ENCODE measurements at regions not wholly inside any gene's neighbourhood (a gene's known extent, or its start where the extent isn't known, plus 50 kb on each side); places are given as distances from the start of the nearest gene placed in this dataset.

GRCh38 chr12:63068857-63069442 is 82.1 kb downstream of the AVPR1A start:
- peak; percentile 63 for DNase-seq (ENCODE audit: low read depth)
- no peaks in the 10 kb centered on the region for H3K27me3 ChIP-seq (ENCODE audit: control insufficient read depth, insufficient read depth, low read length)
- peak; percentile 36 for TF ChIP-seq CTCF (IDR thresholded peaks at IDR 0.05; ENCODE audit: insufficient read depth, low read length, severe bottlenecking)
- no peak overlapping the region for H3K4me3 ChIP-seq (ENCODE audit: low read depth, low read length)
- H3K36me3 ChIP-seq (ENCODE audit: control insufficient read depth, insufficient read depth, low read length) = no peaks in the 10 kb centered on the region
- FAIRE-seq = no peak

GRCh38 chr12:63066782-63067181 is 84.2 kb downstream of the AVPR1A start:
- no peak for TF ChIP-seq CTCF (IDR thresholded peaks at IDR 0.05; ENCODE audit: insufficient read depth, low read length, severe bottlenecking)
- no peaks in the 10 kb centered on the region for H3K27me3 ChIP-seq (ENCODE audit: control insufficient read depth, insufficient read depth, low read length)
- FAIRE-seq (no peak), DNase-seq (ENCODE audit: low read depth) (no peak)
- H3K4me3 ChIP-seq (ENCODE audit: low read depth, low read length) = no peak overlapping the region
- H3K36me3 ChIP-seq (ENCODE audit: control insufficient read depth, insufficient read depth, low read length) = no peaks in the 10 kb centered on the region

- Histone ChIP-seq H3K4me3 (ENCODE audit: low read depth, low read length) (no peak overlapping the region), H3K27me3 (ENCODE audit: control insufficient read depth, insufficient read depth, low read length) (no peaks in the 10 kb centered on the region), H3K36me3 (ENCODE audit: control insufficient read depth, insufficient read depth, low read length) (no peaks in the 10 kb centered on the region)
- FAIRE-seq (no peak), DNase-seq (ENCODE audit: low read depth) (no peak)
- TF ChIP-seq CTCF (IDR thresholded peaks at IDR 0.05; ENCODE audit: insufficient read depth, low read length, severe bottlenecking) = no peak
Observed at GRCh38 chr12:63066136-63066535, 84.9 kb downstream of the AVPR1A start.

- no peaks in the 10 kb centered on the region for H3K27me3 ChIP-seq (ENCODE audit: control insufficient read depth, insufficient read depth, low read length)
- DNase-seq (ENCODE audit: low read depth) (peak; percentile 51), FAIRE-seq (no peak)
- no peak for TF ChIP-seq CTCF (IDR thresholded peaks at IDR 0.05; ENCODE audit: insufficient read depth, low read length, severe bottlenecking)
- no peaks in the 10 kb centered on the region for H3K36me3 ChIP-seq (ENCODE audit: control insufficient read depth, insufficient read depth, low read length)
- no peak overlapping the region for H3K4me3 ChIP-seq (ENCODE audit: low read depth, low read length)
Observed at GRCh38 chr12:63064080-63064479, 86.9 kb downstream of the AVPR1A start.

GRCh38 chr12:63056649-63057048 is 94.4 kb downstream of the AVPR1A start:
- no peaks in the 10 kb centered on the region for H3K36me3 ChIP-seq (ENCODE audit: control insufficient read depth, insufficient read depth, low read length)
- DNase-seq (ENCODE audit: low read depth) (no peak), FAIRE-seq (no peak)
- H3K27me3 ChIP-seq (ENCODE audit: control insufficient read depth, insufficient read depth, low read length) = no peaks in the 10 kb centered on the region
- TF ChIP-seq CTCF (IDR thresholded peaks at IDR 0.05; ENCODE audit: insufficient read depth, low read length, severe bottlenecking) = no peak
- H3K4me3 ChIP-seq (ENCODE audit: low read depth, low read length) = no peak overlapping the region

GRCh38 chr12:63052696-63053095 is 98.3 kb downstream of the AVPR1A start:
- H3K27me3 ChIP-seq (ENCODE audit: control insufficient read depth, insufficient read depth, low read length) = no peaks in the 10 kb centered on the region
- FAIRE-seq = no peak
- TF ChIP-seq CTCF (IDR thresholded peaks at IDR 0.05; ENCODE audit: insufficient read depth, low read length, severe bottlenecking) = no peak
- H3K36me3 ChIP-seq (ENCODE audit: control insufficient read depth, insufficient read depth, low read length) = no peaks in the 10 kb centered on the region
- no peak for DNase-seq (ENCODE audit: low read depth)
- H3K4me3 ChIP-seq (ENCODE audit: low read depth, low read length) = no peak overlapping the region

Data from bronchial epithelial cell (primary cell).